Suprapubic skin (tissue), 4 donors: ENCODE measurements at regions not wholly inside any gene's neighbourhood (a gene's known extent, or its start where the extent isn't known, plus 50 kb on each side); places are given as distances from the start of the nearest gene placed in this dataset.

Experiments
- DNase-seq, 2 donors: peaks; one replicate each; pipeline ENCODE4 v3.0.0-alpha.2; 2019; ENCODE audit warnings: low spot score in 2 of 2
- H3K27ac ChIP-seq: fragments of 200-600 bp; sonication (generic); one replicate; pipeline ENCODE4 v1.5.1; 2019
- H3K27me3 ChIP-seq: fragments of 200-600 bp; sonication (generic); one replicate; pipeline ENCODE4 v1.5.1; 2019
- H3K36me3 ChIP-seq: fragments of 200-600 bp; sonication (generic); one replicate; pipeline ENCODE4 v1.5.1; 2019
- H3K4me1 ChIP-seq: fragments of 200-600 bp; sonication (generic); one replicate; pipeline ENCODE4 v1.5.1; 2019
- H3K4me3 ChIP-seq: fragments of 200-600 bp; sonication (generic); one replicate; pipeline ENCODE4 v1.5.1; 2019; ENCODE audit warnings: mild to moderate bottlenecking
- H3K9me3 ChIP-seq: fragments of 200-600 bp; sonication (generic); one replicate; pipeline ENCODE4 v1.5.1; 2019
- EP300 ChIP-seq: sonication (generic); formaldehyde crosslinking; IDR thresholded peaks from one replicate; pipeline ENCODE4 v1.6.1; 2017; ENCODE audit warnings: antibody characterized with exemption
- POLR2A ChIP-seq, 2 donors: fragments of 450-650 bp; IDR thresholded peaks; one replicate each; pipeline ENCODE4 v1.6.1; 2017; ENCODE audit warnings: antibody characterized with exemption in 2 of 2, mild to moderate bottlenecking in 2 of 2, moderate library complexity in 2 of 2
- POLR2AphosphoS5 ChIP-seq, 3 donors: sonication (generic); formaldehyde crosslinking; IDR thresholded peaks; one replicate each; pipeline ENCODE4 v1.6.1; 2017; ENCODE audit warnings: antibody characterized with exemption in 3 of 3
- WGBS: methylation state at CpG from one replicate; pipeline ENCODE4 v1.1.5; 2018; 5-methylcytosine and 5-hydroxymethylcytosine counted together
- TF ChIP-seq, protein P1 (sequence below), 2 donors: fragments of 200-600 bp in 1 of 2; fragments of 450-650 bp in 1 of 2; sonication (generic) in 1 of 2; IDR thresholded peaks; one replicate each; pipeline ENCODE4 v1.5.1; 2016 to 2019; ENCODE audit warnings: antibody characterized with exemption in 2 of 2, mild to moderate bottlenecking in 1 of 2, moderate library complexity in 1 of 2

DNA sequence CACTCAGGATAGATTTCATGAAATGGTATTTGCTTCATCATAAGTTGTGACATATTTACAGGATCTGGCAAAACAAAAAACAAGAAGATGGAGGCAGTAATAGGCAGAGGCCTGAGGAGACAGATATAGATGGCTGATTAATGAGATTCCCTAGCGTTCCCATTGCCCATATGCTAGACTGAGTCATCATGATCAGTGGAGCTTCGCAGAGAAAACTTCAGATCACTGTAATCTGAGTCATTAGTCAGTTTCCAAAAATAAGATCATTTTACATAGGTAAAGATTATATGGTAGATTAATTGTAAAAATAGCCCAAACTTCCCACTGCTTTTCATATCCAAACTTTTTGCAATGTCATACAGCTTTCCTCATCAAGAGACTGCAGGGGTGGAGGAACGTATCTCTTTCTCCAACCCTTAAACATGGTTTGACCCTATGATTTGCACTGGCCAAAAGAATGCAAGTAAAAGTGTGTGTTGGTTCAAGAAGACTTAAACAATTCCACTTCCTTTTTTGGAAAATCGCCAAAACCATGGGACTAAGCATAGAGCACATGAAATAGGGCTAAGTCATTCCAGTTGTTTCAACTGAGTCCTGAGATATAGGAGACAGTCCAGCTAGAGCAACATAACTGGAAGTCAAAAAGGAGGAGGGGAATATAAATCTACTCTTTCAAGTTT is 626.0 kb downstream of the RNF144B start:
- TF ChIP-seq POLR2AphosphoS5 (IDR thresholded peaks at IDR 0.05) (no peak), EP300 (no peak), POLR2A (IDR thresholded peaks at IDR 0.05) (no peak)
- TF ChIP-seq, protein P1, sequence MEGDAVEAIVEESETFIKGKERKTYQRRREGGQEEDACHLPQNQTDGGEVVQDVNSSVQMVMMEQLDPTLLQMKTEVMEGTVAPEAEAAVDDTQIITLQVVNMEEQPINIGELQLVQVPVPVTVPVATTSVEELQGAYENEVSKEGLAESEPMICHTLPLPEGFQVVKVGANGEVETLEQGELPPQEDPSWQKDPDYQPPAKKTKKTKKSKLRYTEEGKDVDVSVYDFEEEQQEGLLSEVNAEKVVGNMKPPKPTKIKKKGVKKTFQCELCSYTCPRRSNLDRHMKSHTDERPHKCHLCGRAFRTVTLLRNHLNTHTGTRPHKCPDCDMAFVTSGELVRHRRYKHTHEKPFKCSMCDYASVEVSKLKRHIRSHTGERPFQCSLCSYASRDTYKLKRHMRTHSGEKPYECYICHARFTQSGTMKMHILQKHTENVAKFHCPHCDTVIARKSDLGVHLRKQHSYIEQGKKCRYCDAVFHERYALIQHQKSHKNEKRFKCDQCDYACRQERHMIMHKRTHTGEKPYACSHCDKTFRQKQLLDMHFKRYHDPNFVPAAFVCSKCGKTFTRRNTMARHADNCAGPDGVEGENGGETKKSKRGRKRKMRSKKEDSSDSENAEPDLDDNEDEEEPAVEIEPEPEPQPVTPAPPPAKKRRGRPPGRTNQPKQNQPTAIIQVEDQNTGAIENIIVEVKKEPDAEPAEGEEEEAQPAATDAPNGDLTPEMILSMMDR (IDR thresholded peaks at IDR 0.05), result no peak
- Histone ChIP-seq H3K27ac (no peak overlapping the region), H3K4me3 (no peak overlapping the region), H3K4me1 (no peaks in the 10 kb centered on the region), H3K36me3 (no peaks in the 10 kb centered on the region), H3K9me3 (no peaks in the 10 kb centered on the region), H3K27me3 (no peaks in the 10 kb centered on the region)
- DNase-seq, result no peak
- 61% methylated on average over 4 of the region's 4 CpGs for WGBS

DNA sequence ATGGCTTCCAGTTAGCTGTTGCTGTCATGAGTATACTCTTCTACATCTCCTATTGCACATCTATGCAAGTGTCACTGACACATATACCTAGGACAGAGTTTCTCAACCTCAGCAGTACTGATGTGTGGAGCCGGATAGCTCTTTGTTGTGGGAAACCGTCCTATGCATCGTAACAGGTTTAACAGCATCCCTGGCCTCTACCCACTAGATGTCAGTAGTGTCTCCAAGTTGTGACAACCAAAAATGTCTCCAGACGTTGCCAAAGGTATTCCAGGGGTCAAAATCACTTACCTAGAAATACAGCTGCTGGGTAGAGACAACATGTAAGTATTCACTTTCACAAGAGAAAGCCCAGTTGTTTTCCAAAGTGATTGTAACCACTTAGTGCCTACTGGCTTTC is 637.6 kb downstream of the RNF144B start:
- Histone ChIP-seq H3K9me3 (no peaks in the 10 kb centered on the region), H3K4me1 (no peaks in the 10 kb centered on the region), H3K4me3 (no peak overlapping the region), H3K36me3 (no peaks in the 10 kb centered on the region), H3K27ac (no peak overlapping the region), H3K27me3 (no peaks in the 10 kb centered on the region)
- 31% methylated on average over 4 of the region's 4 CpGs for WGBS
- DNase-seq, result no peak
- TF ChIP-seq POLR2AphosphoS5 (IDR thresholded peaks at IDR 0.05), result no peak
- TF ChIP-seq, protein P1 (IDR thresholded peaks at IDR 0.05), result peak in 1 of 2 donors; percentile 26

DNA sequence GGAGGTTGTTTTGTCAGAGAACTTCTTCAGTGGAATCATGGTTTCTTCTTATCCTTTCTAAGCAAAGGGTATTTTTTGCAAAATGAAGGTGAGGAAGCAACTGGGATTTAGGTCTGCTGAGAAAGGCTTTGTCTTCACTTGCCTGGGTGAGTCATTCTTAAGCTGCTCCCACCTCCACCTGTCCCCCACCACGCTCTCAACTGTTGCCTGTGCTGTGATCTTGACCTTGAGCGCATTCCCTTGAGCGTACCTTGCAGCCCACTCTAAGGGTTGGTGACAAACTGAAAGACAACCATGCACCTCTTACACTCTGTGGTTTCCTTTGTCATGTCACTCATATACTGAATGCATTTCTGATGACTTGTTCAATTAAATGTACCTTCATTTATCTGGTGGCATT is 641.1 kb downstream of the RNF144B start:
- Histone ChIP-seq H3K9me3 (no peaks in the 10 kb centered on the region), H3K4me3 (no peak overlapping the region), H3K27ac (no peak overlapping the region), H3K36me3 (no peaks in the 10 kb centered on the region), H3K27me3 (no peaks in the 10 kb centered on the region), H3K4me1 (peaks cover 9% of the 10 kb centered on the region)
- no peak for DNase-seq
- 65% methylated on average over 3 of the region's 3 CpGs for WGBS
- TF ChIP-seq POLR2A (IDR thresholded peaks at IDR 0.05), result no peak
- TF ChIP-seq EP300, result no peak
- TF ChIP-seq, protein P1 (IDR thresholded peaks at IDR 0.05), result no peak
- TF ChIP-seq POLR2AphosphoS5 (IDR thresholded peaks at IDR 0.05), result no peak

DNA sequence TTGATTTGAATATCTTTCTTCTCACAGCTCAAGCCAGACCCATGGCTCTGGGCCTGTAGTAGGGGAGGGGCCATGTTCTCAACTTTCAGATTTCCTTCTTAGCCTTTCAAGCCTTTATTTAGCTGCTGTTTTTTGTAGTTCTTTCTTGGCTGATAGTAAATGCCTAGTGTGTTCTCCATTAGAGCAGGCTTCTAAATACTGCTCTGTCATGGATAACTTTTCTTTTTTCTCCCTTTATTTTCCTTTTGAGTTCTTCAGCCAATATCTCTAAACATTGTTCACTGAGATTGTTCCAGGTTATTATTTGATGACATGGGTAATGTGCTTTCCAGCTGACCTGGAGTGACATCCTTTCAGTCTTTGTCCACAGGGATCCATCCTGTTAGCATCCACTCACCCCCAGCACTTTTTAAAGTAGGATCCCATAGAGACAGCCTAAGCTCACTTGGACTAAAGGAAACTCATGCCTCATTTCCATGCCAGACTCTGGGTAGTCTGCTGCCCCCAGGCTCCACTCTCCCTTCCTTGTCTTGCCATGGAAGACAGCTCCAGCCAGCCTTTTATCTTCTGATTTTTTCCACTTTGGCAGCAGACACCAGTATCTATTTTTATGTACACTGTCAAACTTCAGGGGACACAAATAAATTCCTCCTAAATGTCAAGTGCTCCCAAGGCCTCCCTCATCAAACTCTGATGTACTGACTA is 645.6 kb downstream of the RNF144B start:
- Histone ChIP-seq H3K27ac (no peak overlapping the region), H3K9me3 (no peaks in the 10 kb centered on the region), H3K4me1 (peaks cover 14% of the 10 kb centered on the region), H3K4me3 (no peak overlapping the region), H3K36me3 (no peaks in the 10 kb centered on the region), H3K27me3 (no peaks in the 10 kb centered on the region)
- DNase-seq, result no peak
- TF ChIP-seq, protein P1 (IDR thresholded peaks at IDR 0.05), result no peak
- TF ChIP-seq POLR2AphosphoS5 (IDR thresholded peaks at IDR 0.05) (no peak), POLR2A (IDR thresholded peaks at IDR 0.05) (no peak), EP300 (no peak)

DNA sequence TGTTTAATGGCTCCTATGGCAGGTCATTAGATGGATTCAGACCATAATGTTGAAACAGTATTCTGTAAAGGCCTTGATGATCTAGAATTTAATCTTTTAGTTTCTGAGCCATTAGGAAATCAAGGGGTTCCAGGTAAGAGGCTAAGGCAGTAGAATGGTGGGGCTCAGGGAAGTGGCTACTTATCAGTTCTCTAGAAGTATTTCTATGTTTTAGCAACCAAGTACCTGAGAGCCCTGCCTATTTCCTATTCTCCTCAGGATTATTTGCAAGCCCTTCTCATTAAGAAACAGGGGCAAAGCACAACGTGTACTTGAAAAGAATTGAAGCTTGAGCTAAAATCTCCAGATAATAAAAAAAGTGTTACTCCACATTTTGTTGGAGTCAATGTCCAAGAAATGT is 646.5 kb downstream of the RNF144B start:
- H3K27ac ChIP-seq, result no peak overlapping the region
- DNase-seq, result no peak
- TF ChIP-seq POLR2A (IDR thresholded peaks at IDR 0.05), result no peak
- no peak for TF ChIP-seq EP300
- H3K36me3 ChIP-seq, result no peaks in the 10 kb centered on the region
- peaks cover 14% of the 10 kb centered on the region for H3K4me1 ChIP-seq
- no peak overlapping the region for H3K4me3 ChIP-seq
- H3K9me3 ChIP-seq, result no peaks in the 10 kb centered on the region
- H3K27me3 ChIP-seq, result no peaks in the 10 kb centered on the region
- WGBS, result 76% methylated on average over 1 of the region's 1 CpG
